CD4-positive, alpha-beta T cell treated with Interleukin-17A for 4 hours (primary cell): ENCODE measurements at regions not wholly inside any gene's neighbourhood (a gene's known extent, or its start where the extent isn't known, plus 50 kb on each side); places are given as distances from the start of the nearest gene placed in this dataset.
"Not testable (repeated sequence)": the region's sequence is repeated elsewhere in the genome, so short reads cannot be mapped to it uniquely, and the experiment has no call there.

Experiments used
- DNase-seq: peaks from one replicate; pipeline ENCODE4 v3.0.0-alpha.2; 2020; ENCODE audit warnings: mixed read lengths

DNA sequence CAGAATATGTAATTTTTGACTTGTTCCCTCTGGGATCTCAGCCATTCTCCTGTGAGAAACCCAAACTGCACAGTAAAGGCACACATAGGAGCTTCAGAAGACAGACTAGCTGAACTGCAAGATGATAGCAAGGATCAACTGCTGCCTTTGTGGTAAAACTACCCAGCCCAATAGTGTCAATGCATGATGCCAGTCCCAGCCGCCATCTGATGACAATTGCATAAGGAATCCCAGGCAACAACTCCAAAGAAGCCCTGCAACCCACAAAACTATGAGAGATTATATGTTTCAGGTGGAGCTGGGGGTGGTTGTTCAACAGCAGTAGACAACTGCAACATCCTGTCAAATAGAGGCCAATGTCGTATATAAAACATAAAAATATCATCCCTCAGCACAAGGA lies 192.4 kb upstream of the ARPP21 start:
- DNase-seq = no peak

DNA sequence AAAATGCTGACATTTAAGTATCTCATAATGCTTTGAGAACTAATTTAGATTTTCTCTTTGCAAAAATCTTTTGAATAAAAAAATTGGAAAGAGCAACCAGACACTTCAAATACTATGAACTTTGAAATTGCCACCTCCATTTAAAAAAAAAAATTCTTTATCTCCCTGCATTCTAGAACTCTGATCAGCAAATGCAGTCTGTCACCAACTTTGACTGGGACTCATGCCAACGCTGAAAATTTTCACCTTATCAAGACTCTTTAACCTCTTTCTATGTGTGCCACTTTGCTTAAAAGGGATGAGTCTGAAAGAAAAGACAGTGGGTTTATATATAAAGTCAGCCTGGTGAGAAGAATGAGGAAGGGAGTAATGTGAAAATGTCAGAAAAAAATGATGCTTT lies 191.2 kb upstream of the ARPP21 start:
- DNase-seq = no peak

DNA sequence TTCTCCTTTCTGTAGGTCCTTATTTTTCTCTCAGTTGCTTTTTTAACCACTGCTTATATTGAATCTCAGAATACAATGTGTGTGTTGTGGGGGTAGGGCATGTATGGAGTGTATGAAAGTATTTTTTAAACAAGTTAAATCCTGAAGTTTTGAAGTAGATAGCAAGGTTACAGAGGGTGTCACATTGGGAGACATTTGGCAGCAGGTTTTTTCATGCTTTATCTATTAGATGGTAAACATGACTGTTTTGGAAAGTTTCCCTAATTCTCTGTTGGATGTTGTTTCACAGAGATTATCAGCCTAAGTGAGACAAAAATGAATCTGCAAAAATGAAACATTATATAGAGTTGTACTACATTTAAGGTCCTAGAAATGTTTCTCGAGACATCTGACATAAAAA lies 190.6 kb upstream of the ARPP21 start:
- no peak for DNase-seq

DNA sequence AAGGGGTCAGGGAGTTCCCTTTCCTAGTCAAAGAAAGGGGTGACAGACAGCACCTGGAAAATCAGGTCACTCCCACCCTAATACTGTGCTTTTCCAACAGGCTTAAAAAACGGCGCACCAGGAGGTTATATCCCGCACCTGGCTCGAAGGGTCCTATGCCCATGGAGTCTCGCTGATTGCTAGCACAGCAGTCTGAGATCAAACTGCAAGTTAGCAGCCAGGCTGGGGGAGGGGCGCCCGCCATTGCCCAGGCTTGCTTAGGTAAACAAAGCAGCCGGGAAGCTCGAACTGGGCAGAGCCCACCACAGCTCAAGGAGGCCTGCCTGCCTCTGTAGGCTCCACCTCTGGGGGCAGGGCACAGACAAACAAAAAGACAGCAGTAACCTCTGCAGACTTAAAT lies 184.5 kb upstream of the ARPP21 start:
- not testable (repeated sequence) for DNase-seq

DNA sequence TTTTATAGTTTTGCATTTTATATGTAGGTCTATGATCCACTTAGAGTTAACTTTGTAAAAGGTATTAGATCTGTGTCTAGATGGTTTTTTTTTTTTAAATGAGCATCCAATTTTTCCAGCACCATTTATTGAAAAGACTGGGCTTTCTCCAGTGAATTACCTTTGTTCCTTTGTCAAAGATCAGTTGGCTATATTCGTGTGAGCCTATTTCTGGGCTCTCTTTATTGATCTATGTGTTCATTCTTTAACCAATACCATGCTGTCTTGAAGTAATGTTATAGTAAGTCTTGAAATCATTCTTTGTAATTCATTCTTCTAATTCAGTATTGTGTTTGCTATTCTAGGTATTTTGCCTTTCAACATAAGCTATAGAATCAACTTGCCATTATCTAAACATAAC lies 165.4 kb upstream of the ARPP21 start:
- no peak for DNase-seq

DNA sequence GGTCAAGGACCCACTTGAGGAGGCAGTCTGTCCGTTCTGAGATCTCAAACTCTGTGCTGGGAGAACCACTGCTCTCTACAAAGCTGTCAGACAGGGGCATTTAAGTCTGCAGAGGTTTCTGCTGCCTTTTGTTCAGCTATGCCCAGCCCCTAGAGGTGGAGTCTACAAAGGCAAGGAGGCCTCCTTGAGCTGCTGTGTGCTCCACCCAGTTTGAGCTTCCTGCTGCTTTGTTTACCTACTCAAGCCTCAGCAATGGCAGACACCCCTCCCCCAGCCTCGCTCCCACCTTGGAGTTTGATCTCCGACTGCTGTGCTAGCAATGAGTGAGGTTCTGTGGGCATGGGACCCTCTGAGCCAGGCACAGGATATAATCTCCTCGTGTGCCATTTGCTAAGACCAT lies 156.8 kb upstream of the ARPP21 start:
- not testable (repeated sequence) for DNase-seq

DNA sequence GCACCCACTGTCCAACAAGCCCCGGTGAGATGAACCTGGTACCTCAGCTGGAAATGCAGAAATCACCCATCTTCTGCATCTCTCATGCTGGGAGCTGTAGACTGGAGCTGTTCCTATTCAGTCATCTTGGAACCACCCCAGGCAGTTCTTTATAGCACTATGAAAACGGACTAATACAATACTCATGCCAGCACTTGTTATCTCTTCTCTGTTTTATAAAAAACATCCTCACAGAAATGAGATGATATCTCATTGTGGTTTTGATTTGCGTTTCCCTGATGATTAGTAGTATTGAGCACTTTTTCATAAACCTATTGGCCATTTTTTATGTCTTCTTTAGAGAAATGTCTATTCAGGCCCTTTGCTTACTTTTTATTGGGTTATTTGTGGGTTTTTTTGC lies 156.2 kb upstream of the ARPP21 start:
- DNase-seq = no peak

DNA sequence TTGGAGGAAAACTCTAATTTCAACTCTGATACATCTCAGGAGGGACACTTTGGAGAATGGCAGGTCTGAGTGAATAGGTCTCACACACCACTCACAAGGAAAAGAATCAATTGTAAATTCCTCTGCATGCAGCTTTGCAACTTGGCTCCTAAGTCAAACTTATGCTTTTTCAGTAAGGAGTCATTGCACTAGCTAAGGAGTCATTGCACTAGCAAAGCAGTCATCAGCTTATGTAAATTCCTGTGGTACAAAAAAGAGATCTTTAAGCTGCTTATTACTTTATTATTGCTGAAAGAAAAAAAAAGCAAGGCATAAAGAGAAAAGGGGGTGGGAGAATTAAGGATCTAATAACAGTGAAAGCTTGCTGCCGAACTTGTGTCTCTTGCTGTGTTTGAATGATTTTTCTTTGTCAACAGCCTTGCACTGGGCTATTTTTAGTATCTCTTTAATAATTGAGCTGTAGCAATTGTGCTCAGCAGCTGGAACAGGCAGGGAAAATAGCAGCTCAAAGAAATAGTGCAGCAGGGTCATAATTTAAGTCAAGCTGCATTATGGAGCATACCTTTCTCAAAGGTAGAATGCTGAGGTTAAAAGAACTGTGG lies 154.3 kb upstream of the ARPP21 start:
- DNase-seq = no peak

DNA sequence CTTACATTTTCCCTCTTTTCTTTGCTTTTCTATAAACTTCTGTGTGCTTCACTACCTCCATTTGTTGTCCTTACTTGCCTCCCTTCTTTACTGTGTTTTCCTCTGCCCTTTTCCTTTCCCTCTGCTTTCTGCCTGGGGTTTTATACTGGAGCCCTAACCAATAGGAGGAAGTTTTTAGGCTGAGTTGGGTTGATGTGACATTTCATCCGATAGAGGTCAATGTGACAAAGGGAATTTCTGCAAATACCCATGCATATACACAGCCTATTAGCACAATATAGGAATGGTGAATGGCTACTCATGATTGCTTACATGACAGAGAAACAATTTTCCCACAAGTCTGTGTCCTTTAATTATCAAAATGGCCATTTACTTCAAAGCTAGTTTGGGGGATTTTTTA lies 153.0 kb upstream of the ARPP21 start:
- no peak for DNase-seq

DNA sequence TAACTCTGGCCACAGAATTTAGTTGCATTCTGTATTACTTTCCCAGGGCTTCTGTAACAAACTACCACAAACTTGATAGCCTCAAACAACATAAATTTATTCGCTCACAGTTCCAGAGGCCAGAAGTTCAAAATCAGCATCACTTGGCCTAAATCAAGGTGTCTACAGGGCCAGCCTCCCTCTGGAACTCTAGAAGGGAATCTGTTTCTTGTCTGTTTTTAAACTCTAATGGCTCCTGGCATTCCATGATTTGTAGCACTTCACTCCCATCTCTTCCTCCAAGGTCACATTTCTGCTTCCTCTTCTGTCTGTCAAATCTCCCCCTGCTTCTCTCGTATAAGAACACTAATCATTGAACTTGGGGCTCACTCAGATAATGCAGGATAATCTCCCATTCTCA lies 151.9 kb upstream of the ARPP21 start:
- DNase-seq = no peak

DNA sequence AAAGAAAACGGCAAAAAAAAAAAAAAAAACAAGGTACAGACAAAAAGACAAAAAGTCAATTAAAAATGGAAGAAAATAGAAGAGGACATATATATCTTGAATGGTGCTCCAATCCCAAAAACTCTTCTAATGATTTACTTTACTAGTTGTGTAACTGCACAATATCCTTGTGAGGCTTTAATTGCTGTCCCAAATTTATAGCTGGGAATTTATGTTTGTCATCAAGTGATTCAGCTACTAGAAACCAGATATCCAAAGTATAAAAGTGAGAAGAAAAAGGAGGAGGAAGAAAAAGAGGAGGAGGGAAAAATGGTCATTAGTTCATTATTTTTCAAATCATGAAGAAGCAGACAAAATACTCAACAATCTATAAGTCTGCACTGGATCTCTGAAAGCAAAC lies 150.8 kb upstream of the ARPP21 start:
- no peak for DNase-seq

DNA sequence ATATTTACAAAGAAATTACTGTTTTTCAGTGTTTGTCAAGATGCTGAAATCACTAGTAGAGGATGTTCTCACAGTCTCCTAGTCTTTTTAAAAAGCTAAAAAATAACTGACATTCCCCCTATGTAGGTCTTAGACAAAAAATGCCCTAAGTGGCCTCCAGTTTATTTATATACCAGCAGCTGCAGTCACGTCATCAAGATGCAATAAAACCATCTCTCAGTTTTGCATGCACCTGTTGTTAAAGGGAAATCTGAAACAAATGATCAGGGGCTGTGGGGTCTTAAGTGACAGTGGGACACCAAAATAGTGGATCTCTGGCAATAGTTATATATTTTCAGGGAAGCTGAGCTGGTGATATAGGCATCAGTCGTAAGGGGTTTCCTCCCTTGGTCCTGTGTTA lies 146.5 kb upstream of the ARPP21 start:
- DNase-seq = no peak

DNA sequence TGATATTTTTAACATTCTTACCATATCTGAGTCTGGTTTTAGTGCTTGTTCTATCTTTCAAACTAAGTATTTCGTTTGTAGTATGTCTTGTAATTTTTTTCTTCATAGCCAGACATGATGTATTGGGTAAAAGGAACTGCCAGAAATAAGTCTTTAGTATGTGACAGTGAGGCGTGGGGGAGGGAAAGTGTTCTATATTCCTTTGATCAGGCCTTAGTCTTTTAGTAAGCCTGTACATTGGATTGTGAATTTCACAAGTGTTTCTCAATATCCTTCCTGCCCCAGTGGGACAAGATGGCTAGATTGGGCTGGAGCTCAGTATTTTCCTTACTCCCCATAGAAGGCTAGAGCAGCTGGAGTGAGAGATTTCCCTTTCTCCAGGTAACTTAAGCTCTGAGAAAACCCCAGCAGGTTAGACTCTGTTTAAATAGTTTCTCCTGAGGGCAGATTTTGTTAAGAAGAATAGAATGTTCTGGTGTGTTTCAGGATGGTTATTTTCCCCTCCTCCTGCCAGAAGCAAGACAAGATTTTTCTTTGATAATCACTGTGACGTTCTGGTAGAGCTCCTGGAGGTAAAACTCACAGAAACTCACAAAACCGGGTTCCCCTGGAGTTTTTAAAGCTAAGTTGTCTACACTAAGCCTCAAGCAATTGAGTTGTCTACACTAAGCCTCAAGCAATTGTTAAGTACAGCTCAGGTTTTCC lies 140.7 kb upstream of the ARPP21 start:
- DNase-seq = no peak

DNA sequence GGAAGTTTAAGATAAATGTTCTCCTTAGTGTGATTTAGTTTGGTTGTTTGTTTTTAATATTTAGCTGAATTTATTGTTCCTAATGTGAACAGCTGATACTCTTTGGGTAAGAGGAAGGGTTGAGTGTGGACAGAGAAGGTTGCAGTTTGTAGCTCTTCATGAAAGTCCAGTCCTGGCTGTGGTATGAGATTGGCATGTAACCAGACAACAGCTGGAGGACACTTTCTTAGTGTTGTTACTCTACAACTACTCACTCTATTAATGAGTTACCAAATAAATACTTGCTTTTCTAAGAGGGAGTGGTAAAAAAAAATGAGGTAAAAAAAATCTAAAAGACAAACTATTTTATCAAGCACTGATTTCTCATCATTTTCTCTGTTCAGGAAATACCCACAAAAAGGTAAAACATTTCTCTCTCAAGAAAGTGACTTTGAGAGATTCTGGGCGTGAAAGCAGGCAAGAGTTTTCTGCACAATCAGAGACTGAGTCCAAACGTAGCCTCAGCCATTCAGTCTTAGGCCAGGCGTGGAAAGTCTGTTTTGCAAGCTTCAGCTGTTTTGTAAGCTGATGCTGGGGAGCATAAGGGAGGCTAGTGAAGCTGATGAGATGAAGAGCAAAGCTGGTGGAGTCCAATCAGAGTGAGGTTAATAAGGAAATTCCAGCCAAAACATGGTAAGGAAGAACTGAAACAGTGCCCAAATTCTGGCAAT lies 138.5 kb upstream of the ARPP21 start:
- DNase-seq = no peak

DNA sequence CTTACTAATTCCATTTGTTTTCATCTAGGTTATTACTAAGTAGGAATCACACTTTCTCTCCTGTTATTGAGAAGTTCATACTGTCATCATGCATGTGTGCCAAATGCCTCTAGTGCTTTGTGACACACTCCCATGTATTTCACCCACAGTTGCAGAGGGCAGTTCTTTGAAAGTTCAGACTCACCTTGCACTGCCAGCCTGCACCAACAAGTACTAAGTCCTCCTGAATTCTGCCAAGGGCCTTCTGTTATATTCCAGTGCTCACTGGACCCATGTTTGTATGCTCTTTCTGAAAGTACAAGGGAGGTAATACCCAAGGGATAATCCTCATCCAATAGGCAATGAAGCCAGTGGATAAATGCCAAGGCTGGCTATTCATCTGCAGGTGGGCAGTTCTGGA lies 136.6 kb upstream of the ARPP21 start:
- DNase-seq = no peak

DNA sequence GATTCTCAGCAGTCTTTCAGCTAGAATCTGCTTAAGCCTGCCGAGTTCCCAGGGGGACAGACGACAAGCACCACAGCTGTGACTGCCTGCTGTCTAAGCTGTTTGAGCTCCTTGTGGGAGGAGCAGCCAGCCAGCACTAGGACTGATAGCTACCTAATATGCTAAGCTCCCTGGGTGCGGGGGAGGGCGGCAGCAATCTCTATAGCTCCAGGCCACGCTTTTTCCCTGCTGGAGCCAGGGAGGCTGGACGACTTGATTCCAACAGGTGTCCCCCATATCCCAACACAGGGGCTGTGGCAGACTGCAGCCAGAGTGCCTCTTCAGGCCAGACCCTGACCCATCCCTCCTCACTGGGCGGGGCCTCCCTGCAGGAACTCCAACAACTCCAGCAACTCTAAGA lies 134.1 kb upstream of the ARPP21 start:
- DNase-seq = no peak

DNA sequence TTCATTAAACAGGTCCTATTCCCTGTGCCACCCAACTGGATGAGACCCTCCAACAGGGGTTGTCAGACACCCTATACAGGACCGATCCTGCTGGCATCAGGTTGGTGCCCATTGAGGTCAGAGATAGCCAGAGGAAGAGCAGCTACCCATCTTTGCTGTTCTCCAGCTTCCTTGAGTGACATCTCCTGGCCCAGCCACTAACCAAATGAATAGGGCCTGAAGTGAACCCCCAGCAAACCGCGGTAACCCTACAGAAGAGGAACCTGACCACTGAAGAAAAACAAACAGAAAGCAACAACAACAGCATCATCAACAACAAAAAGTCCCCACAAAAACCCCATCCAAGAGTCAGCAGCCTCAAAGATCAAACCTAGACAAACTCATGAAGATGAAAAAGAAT lies 133.6 kb upstream of the ARPP21 start:
- no peak for DNase-seq

DNA sequence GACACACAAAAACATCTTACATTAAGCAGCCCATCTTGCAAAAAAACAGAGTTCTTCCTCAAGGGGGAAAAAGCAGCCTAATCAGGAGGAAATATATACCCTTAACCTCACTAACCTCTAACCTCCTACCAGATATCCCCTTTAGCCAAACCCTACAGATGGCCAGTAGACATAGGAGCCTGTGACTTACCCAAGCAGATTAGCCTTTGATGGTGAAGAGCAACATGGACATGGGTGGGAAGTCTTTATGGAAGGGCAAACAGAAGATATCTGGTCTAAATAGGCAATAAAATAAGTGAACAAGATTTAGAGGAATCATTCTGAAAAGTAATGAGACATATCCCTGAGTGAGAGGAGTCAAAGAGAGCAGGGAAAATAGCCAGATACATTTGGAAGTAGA lies 119.4 kb upstream of the ARPP21 start:
- DNase-seq = no peak

DNA sequence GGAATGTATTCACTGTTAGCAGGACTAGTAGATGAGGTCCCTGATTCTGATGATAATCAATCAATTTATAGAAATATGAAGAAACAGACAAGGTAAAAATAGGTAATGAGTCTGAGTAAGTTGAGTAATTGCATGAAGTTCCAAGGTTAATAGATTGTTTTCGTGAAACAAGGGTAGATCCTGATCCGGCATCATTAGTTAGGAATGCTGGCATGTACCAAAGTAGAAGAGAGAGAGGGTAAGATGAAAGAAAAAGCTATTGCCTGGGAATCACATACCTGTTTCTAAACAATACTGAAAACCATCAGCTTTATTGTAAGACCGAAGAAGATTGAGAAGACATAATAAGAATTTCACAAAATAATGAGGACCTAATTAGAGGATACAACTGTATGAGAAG lies 118.1 kb upstream of the ARPP21 start:
- no peak for DNase-seq

DNA sequence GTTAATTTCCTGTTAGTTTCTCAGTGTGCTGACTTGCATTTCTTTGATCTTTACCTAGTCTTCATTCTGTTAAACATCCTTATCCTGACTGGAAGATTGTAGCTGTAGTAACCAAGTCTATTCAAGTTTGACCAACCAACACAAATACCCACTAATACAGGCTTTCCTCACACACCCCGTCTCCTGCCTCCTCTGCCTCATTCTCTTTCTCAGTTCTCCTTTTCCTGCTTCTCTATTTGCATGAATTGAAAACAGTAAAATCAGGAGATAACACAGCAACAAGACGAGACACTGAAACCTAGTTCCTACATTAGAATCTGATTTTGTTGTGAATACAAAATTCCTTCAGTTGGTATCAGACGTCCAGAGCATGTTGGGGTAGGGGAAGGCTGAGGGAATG lies 116.9 kb upstream of the ARPP21 start:
- no peak for DNase-seq

DNA sequence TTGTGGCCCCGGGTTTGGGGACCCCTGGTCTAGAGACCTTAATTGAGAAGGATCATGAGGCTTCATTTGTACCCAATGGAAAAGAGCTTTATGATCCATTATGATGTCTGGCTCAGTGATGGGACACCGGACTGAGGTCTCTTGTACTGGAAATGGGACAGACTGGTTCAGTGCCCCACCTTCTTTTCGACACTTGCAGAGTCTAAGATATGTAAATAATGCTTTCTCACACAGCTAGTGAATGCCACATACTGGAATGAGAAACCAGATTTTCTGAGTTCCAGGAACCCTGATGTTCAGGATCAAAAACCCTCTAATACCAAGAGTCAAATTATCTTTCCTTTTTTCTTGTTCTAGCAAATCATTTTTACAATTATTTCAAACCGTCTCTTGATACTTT lies 116.3 kb upstream of the ARPP21 start:
- DNase-seq = no peak

DNA sequence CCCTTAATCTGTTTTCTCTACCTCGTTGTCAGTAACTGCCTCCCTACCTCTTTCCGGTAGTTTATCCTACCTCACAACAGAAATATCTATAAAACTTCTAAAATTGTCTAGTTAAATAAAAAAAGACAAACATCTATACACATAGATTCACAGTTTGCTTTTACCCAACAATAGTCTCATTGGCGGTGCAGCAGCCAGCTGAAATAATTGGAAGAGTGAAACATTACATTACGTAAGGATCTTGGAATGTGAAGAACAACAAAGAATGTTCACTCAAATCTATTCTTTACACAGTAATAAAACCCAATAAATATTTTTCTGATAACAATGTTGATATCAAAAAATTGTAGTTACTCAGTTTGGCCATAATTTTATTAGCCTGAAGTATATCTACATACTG lies 115.5 kb upstream of the ARPP21 start:
- DNase-seq = no peak

DNA sequence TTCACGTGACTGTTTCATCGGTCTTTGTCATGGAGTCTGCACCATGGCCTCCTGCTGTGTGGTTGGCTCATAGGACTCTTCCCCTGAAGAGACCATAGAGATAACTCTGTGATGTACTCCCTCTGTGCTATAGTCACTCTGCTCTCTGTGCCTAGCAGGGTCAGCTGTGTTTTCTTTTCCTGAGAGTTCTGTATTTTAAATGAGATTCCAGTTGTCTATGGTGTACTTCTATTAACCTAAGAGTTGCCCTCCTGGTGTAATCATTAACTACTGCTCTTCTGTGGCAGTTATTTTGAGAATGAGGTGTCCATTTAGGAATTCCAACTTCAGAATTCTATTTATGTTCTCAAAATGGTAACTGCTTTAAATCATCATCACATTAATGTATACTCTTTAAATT lies 114.5 kb upstream of the ARPP21 start:
- DNase-seq = no peak

DNA sequence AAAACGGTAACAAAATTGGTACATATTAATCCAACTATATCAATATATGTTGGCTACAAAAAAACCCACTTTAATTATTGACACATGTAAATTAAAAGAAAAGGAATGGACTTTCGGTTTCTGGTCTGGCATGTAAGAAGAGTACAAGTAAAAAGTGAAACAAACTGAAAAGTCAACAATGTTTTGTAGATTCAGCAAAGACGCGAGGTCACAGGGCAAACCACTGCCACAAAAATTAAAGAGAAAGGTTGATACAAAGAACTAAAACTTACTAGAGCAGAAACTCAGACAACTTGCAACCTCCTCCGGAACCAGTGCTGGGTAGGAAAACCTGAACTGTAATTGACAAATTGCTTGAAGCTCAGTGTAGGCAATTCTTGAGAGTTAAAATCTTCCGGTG lies 110.6 kb upstream of the ARPP21 start:
- no peak for DNase-seq

DNA sequence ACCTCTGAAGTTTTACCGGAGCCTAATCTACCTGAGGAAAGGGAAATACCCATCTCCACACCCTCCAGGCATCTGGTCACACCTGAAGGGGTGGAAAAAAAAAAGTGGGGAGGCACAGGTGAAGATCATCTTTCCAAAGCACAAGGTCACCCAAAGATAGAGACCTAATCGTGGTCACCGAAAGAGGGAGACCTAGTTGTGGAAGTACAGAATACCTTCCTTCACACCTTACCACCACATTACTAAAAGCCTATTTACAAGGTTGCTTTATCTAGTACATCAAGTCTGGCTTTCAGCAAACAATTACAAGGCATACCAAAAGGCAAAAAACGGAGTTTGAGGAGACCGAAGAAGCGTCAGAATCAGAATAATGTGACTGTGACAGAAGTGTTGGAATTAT lies 110.0 kb upstream of the ARPP21 start:
- DNase-seq = no peak
